Right renal pelvis (tissue), 4 donors: ENCODE measurements at regions not wholly inside any gene's neighbourhood (a gene's known extent, or its start where the extent isn't known, plus 50 kb on each side); places are given as distances from the start of the nearest gene placed in this dataset.

Experiments used
- DNase-seq, 4 donors: peaks; one replicate each; pipeline ENCODE4 v3.0.0-alpha.2; 2013; ENCODE audit warnings: low read depth in 4 of 4, low spot score in 3 of 4, missing footprints in 1 of 4

DNA sequence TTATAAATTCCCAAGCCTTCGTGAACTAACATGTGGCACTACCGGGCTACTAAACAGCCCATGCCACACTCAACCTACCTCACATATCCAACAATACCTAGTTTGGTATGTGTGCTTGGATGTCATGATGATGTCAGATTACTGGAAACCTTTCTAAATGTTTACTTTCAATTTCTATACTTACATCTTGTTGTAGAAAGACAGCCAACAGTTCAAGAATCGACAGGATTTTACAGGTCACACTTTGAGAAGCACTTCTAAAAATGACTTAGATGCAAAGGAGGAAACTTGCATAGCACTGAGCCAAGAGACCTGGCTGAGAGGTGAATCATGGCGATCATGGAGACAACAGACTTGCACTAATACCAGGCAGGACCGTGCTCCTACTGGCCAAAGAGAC, 209.9 kb downstream of the COL4A1 start:
- no peak for DNase-seq

- no peak for DNase-seq
These were observed 214.1 kb downstream of the COL4A1 start for GRCh38 chr13:110092831-110093247.

- DNase-seq, result no peak
These were observed 217.1 kb downstream of the COL4A1 start for GRCh38 chr13:110089815-110090214.

- no peak for DNase-seq
These were observed 217.9 kb downstream of the COL4A1 start for GRCh38 chr13:110089100-110089499.

GRCh38 chr13:110073982-110074381, 233.0 kb downstream of the COL4A1 start:
- no peak for DNase-seq

GRCh38 chr13:110070511-110071120, 236.3 kb downstream of the COL4A1 start:
- no peak for DNase-seq

GRCh38 chr13:110070046-110070445, 236.9 kb downstream of the COL4A1 start:
- no peak for DNase-seq

DNA sequence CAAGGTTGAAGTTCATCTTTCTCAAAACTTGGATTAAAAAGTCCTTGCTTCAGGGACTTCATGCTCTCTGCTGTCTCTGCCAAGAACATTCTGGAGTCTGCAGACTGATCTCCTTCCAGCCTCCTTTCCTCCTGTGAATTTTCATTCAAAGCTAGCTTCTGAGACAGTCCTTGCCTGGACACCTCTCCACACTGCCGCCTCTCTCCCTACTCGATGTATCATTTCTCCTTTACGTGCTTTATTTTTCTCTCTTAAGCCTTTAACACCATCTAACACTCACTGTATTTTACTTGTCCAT, 238.8 kb downstream of the COL4A1 start:
- DNase-seq, result no peak

DNA sequence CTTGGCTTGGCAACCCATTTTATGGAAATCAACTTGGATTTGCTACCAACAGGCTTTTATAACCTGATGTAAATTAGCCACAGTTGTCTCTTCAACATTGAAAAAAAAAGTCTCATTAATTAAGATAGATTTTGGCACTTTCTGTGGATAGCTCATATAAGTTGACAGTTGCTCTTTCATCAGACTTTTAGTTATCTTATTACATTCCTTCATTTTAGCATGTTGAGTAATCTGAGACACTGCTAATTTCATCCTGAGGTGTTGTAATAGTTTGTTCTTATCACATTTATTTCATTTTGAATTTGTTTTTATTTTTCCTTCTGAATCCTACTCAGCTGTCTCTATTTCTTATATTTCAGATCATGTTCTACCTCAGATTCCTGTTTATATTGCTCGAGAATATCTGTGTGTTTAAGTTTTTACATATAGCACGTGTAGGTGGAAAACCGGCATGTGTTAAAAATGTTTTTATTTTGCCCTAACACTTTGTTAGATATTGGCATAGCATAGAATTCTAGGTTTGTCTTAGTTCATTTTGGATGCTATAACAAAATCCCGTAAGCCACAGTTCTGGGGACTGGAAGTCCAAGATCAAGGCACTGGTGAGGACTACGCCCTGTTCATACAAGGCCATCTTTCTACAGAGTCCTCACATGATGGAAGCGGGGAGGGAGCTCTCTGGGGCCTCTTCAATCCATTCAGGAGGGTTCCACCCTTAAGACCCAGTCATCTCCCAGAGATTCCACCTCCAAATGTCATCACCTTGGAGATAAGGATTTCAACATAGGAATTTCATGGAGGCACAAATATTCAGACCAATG, 239.4 kb downstream of the COL4A1 start:
- no peak for DNase-seq

- no peak for DNase-seq
These were observed 241.2 kb downstream of the COL4A1 start for GRCh38 chr13:110065780-110066179.

DNA sequence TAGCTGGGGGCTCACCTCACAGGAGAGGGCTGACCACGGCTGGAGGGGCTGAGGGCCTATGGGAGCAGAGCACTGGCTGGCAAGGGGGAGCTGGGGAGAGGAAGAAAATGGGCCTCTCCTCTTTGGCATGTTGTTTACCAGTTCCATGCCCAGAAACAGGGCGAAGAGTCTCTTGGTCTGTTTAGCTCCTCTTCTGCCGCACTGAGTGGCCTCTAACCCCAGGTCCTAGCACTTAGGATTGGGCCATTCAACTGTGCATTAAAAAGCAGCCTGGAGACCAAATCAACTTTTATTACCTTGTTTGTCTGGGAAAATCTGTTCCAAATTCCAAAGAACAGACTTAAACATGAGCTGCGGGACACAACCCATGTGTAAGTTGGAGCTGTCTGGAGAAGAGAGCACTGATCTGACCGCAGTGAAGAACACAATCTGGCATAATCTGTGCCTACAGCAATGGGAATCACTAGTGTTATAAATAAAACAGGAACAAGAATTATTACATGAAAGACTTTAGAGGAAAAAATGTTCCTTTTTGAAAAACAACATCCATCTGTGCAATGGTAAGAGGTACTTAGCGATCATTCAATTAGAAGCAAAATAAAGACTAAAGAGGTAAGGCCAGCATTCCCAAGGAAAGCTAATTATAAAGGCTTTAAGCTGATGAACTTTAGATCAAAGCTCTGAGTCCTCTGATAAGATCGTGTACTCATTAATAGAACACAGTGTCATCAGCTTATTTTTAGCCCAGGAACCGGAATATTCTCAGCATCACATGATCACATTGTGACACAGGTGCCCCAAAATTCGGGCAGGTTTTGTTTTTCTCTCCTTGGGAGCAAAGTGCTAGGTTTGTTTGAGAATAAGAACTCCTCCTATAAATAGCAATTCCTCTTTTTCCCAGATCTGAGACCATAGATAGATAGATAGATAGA, 243.2 kb downstream of the COL4A1 start:
- DNase-seq, result no peak

DNA sequence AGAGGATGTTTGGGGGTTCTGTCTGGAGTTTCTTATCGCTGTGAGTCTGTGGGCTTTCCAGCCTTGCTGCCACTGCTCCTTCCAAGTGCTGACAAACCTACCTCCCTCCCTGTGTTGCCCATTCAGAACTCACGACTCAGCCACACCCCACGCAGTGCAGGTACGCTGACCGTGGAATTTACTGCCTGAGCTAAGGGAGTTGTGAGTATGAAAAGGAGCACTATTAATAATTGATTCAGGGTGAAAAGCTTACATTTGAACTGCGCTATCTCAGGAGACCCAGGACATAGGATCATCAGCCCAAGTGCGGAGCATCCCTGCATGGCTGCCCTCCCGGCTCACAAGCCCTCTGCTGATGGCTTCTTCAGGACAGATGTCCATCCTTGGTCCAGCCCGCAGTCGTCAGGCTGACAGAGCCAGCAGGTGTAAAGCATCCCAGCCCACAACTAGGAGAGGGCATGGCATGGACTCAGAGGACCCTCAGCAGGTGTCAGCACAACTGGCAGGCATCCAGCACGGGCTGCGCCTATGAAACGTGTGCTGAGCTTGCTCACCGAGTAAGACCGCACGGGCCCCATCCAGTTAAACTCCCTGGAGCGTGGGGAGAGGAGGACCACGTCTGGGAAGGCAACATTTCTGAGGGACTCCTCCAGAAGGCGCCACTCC, 244.0 kb downstream of the COL4A1 start:
- no peak for DNase-seq

- DNase-seq, result no peak
These were observed 244.7 kb downstream of the COL4A1 start for GRCh38 chr13:110062077-110062776.

- no peak for DNase-seq
These were observed 245.7 kb downstream of the COL4A1 start for GRCh38 chr13:110061270-110061669.

GRCh38 chr13:110057052-110057451, 249.9 kb downstream of the COL4A1 start:
- no peak for DNase-seq

GRCh38 chr13:110056640-110057039, 250.3 kb downstream of the COL4A1 start:
- DNase-seq, result no peak

GRCh38 chr13:110055089-110055488, 251.9 kb downstream of the COL4A1 start:
- no peak for DNase-seq

DNA sequence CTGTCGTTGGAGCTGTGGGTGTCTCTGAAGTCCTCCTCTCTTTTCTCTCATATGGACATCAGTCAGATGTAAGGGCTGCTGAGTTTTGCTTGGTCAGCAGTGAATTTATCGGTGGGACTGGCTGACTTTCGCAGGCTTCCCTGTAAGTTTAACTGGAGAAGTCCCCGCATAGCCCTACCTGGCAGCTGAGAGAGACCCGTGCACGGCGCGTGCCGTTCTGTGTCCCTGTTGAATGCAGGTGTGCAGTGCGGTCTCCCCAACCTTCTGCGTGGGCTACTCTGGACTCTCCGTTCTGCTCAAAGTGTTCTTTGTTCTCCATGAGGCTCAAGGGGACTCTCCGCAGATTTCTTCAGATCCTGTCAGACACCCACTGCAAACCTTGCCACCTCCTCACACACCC, 252.9 kb downstream of the COL4A1 start:
- no peak for DNase-seq

GRCh38 chr13:110047496-110047895, 259.5 kb downstream of the COL4A1 start:
- peak; percentile 31 to 41 (median 36) for DNase-seq

DNA sequence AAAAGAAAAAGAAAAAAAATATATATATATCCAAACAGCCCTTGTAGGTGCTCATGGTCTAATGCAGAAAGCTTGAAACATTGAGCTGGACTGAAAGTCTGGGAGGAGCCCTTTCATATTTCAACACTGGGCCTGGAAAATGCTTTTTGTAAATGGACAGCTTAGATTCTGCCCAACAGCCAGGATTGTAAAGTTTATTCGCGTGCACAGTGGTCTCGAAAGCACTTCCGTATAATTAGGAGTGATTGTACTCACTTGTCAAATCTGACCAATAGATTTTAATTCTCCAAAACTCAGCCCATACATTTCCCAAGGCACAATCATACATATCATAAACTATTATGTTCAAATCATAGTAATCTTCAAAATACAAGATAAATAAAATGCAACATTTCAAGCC, 260.1 kb downstream of the COL4A1 start:
- DNase-seq, result no peak
